Astrocyte of the spinal cord (primary cell): ENCODE measurements at regions not wholly inside any gene's neighbourhood (a gene's known extent, or its start where the extent isn't known, plus 50 kb on each side); places are given as distances from the start of the nearest gene placed in this dataset.

Experiments
- DNase-seq: peaks from one replicate; pipeline ENCODE4 v3.0.0; 2011; ENCODE audit warnings: low read depth, low spot score
- H3K4me3 ChIP-seq: 2 replicates; pipeline ENCODE4 v1.5.1; 2011; ENCODE audit warnings: low read depth, mild to moderate bottlenecking, low read length, moderate library complexity
- in situ Hi-C: cut with HindIII; loops from 2 replicates; pipeline ENCODE4 v1.10.0; 2017; ENCODE audit warnings: low sequenced_read_pairs
- TF ChIP-seq, protein P1 (sequence below): IDR thresholded peaks from 2 replicates; pipeline ENCODE4 v1.5.1; 2012; ENCODE audit warnings: low read depth, mild to moderate bottlenecking, low read length, inconsistent platforms

DNA sequence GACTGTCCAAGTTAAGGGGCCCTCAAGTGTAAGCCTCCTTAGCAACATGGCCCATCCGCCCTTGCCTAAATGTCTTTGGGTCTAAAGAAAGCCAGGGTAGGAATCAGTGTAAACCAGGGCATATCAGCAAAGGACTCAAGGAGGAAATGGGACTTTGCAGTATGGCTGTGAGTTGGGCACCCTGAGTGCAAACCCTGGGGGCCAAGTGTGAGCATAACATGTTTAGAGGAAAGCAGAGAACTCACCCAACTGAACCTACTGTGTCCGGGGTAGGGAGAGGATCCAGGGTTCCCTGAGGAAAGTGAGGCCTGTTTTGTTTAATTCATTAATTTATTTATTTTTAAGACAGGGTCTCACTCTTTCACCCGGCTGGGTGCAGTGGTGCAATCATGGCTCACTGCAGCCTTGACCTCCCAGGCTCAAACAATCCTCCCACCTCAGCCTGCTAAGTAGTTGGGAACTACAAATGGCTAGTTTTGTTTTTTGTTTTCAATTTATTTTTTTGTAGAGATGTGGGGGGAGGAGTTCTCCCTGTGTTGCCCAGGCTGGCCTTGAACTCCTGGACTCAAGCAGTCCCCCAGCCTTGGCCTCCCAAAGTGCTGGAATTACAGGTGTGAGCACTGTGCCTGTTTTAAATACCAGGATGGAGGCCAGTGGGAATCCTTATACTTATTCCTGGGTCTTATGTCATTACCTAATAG lies 51.0 kb upstream of the ACTR3 start:
- DNase-seq: no peak
- in situ Hi-C loops: no loop called here
- no peak overlapping the region for H3K4me3 ChIP-seq
- TF ChIP-seq, protein P1, sequence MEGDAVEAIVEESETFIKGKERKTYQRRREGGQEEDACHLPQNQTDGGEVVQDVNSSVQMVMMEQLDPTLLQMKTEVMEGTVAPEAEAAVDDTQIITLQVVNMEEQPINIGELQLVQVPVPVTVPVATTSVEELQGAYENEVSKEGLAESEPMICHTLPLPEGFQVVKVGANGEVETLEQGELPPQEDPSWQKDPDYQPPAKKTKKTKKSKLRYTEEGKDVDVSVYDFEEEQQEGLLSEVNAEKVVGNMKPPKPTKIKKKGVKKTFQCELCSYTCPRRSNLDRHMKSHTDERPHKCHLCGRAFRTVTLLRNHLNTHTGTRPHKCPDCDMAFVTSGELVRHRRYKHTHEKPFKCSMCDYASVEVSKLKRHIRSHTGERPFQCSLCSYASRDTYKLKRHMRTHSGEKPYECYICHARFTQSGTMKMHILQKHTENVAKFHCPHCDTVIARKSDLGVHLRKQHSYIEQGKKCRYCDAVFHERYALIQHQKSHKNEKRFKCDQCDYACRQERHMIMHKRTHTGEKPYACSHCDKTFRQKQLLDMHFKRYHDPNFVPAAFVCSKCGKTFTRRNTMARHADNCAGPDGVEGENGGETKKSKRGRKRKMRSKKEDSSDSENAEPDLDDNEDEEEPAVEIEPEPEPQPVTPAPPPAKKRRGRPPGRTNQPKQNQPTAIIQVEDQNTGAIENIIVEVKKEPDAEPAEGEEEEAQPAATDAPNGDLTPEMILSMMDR: no peak

GRCh38 chr2:113838277-113838676 lies 51.6 kb upstream of the ACTR3 start:
- no peak overlapping the region for H3K4me3 ChIP-seq
- no peak for DNase-seq
- in situ Hi-C loops: no loop called here
- TF ChIP-seq, protein P1: no peak

DNA sequence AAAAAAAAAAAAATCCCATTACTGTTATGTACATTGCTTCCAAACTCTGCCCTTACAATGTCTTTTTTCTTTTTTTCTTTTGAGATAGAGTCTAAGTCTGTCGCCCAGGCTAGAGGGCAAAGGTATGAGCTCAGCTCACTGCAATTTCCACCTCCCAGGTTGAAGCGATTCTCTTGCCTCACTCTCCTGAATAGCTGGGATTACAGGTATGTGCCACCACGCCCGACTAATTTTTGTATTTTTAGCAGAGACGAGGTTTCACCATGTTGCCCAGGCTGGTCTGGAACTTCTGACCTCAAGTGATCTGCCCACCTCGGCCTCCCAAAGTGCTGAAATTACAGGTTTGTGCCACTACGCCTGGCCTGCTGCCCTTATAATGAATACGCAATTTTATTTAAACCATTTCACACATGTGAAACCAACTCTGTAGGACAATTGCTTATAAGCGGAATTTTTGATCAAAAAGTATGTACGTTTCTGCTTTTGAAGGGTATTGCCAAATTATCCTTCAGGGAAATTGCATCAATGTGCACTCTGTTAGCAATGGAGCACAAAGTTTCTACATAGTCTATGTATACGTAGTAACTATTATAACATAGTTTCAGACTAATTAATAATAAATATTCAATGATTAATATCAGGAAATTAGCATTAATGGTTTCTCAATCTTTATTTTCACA lies 55.7 kb upstream of the ACTR3 start:
- no peak overlapping the region for H3K4me3 ChIP-seq
- in situ Hi-C loops: no loop called here
- TF ChIP-seq, protein P1: no peak
- no peak for DNase-seq

DNA sequence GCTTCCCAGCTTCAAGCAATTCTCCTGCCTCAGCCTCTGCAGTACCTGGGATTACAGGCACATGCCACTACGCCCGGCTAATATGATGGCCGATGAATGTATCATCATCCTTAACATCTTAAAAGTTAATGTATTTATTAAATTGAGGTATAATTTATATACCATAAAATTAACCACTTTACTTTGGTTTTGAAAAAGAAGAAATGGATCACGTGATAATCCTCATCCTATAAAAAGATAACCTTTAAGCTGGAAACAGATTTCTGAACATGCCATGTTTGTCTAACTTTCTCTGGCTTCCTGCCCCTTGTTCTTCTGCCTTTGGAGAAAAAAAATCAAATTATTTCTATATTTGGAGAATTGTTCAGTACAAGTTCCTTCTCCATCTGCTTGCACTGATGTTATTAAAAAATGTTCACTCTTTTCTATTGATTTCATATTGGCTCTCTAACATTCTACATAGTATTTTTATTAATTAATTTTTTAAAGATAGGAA lies 57.0 kb upstream of the ACTR3 start:
- in situ Hi-C loops: no loop called here
- no peak overlapping the region for H3K4me3 ChIP-seq
- TF ChIP-seq, protein P1: no peak
- no peak for DNase-seq

GRCh38 chr2:113831161-113831560 lies 58.7 kb upstream of the ACTR3 start:
- in situ Hi-C loops: no loop called here

DNA sequence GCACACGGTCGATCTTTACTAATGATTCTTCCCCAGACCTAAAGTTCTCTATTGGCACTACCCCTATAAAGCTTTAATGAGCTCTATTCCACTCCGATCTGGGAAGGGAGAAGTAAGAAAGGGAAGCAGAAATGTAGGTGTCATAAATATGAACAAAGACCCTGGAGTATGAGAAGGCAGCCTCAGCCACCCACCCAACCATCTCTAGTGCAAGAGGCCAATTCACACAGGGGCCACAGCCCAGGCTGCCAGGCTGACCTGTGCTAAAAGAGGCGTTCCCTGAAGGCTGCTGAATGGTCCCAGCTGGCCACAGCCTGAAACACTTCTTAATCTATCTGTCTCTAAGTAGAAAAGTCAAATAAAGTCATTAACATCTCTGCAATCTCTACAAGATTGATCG lies 60.1 kb upstream of the ACTR3 start:
- TF ChIP-seq, protein P1: no peak
- no peak for DNase-seq
- in situ Hi-C loops: no loop called here
- H3K4me3 ChIP-seq: no peak overlapping the region

More at GRCh38 chr2:113831161-113831560, 58.7 kb upstream of the ACTR3 start:
- TF ChIP-seq, protein P1: no peak
- peak; percentile 50 for DNase-seq
- no peak overlapping the region for H3K4me3 ChIP-seq
